GM11168 (cell line): ENCODE measurements at regions not wholly inside any gene's neighbourhood (a gene's known extent, or its start where the extent isn't known, plus 50 kb on each side); places are given as distances from the start of the nearest gene placed in this dataset.

Experiments used
- in situ Hi-C: fragments of 300-500 bp; cut with MboI; formaldehyde crosslinking; loops from one replicate; pipeline ENCODE4 v1.12.0; 2022; ENCODE audit warnings: low sequenced_read_pairs; ENCODE audit not compliant: unreplicated experiment

GRCh38 chr5:165834891-165835290 lies 2329.5 kb downstream of the MAT2B start:
- in situ Hi-C loops: no loop called here

GRCh38 chr5:165836046-165836445 lies 2330.6 kb downstream of the MAT2B start:
- in situ Hi-C loops: no loop called here

- in situ Hi-C loops: no loop called here
These were observed 2331.9 kb downstream of the MAT2B start for GRCh38 chr5:165837286-165837685.

GRCh38 chr5:165844571-165844970 lies 2339.2 kb downstream of the MAT2B start:
- in situ Hi-C loops: no loop called here

GRCh38 chr5:165858118-165858517 lies 2352.7 kb downstream of the MAT2B start:
- in situ Hi-C loops: no loop called here

- in situ Hi-C loops: no loop called here
These were observed 2353.8 kb downstream of the MAT2B start for GRCh38 chr5:165859251-165859650.

GRCh38 chr5:165863239-165863638 lies 2357.8 kb downstream of the MAT2B start:
- in situ Hi-C loops: no loop called here

- in situ Hi-C loops: no loop called here
These were observed 2365.9 kb downstream of the MAT2B start for GRCh38 chr5:165871291-165871690.

- in situ Hi-C loops: no loop called here
These were observed 2369.4 kb downstream of the MAT2B start for GRCh38 chr5:165874851-165875250.

- in situ Hi-C loops: no loop called here
These were observed 2371.1 kb downstream of the MAT2B start for GRCh38 chr5:165876538-165876937.

- in situ Hi-C loops: no loop called here
These were observed 2372.1 kb downstream of the MAT2B start for GRCh38 chr5:165877475-165877874.

GRCh38 chr5:165881259-165881658 lies 2375.8 kb downstream of the MAT2B start:
- in situ Hi-C loops: no loop called here

GRCh38 chr5:165882099-165882498 lies 2376.7 kb downstream of the MAT2B start:
- in situ Hi-C loops: no loop called here

GRCh38 chr5:165885623-165886350 lies 2380.4 kb downstream of the MAT2B start:
- in situ Hi-C loops: no loop called here

- in situ Hi-C loops: no loop called here
These were observed 2381.7 kb downstream of the MAT2B start for GRCh38 chr5:165887147-165887546.

- in situ Hi-C loops: no loop called here
These were observed 2387.0 kb downstream of the MAT2B start for GRCh38 chr5:165892383-165892782.

GRCh38 chr5:165894916-165895315 lies 2389.5 kb downstream of the MAT2B start:
- in situ Hi-C loops: no loop called here

GRCh38 chr5:165903835-165904234 lies 2387.6 kb upstream of the WWC1 start:
- in situ Hi-C loops: no loop called here

GRCh38 chr5:165906871-165907270 lies 2384.6 kb upstream of the WWC1 start:
- in situ Hi-C loops: no loop called here

GRCh38 chr5:165913059-165913458 lies 2378.4 kb upstream of the WWC1 start:
- in situ Hi-C loops: no loop called here

- in situ Hi-C loops: no loop called here
These were observed 2377.0 kb upstream of the WWC1 start for GRCh38 chr5:165914456-165914855.

GRCh38 chr5:165919196-165919595 lies 2372.2 kb upstream of the WWC1 start:
- in situ Hi-C loops: no loop called here
